ENCODE measurements at regions not wholly inside any gene's neighbourhood (a gene's known extent, or its start where the extent isn't known, plus 50 kb on each side); places are given as distances from the start of the nearest gene placed in this dataset.

GRCh38 chr4:177696438-177696966 lies 254.3 kb upstream of the AGA start:
- no peak for DNase-seq (ENCODE audit: low read depth)

GRCh38 chr4:177699365-177700213 lies 257.4 kb upstream of the AGA start:
- no peak for DNase-seq (ENCODE audit: low read depth)

GRCh38 chr4:177706916-177707315 lies 264.7 kb upstream of the AGA start:
- no peak for DNase-seq (ENCODE audit: low read depth)

- DNase-seq (ENCODE audit: low read depth): no peak
Observed at GRCh38 chr4:177713454-177713853, 271.2 kb upstream of the AGA start.

GRCh38 chr4:177717407-177717806 lies 275.2 kb upstream of the AGA start:
- DNase-seq (ENCODE audit: low read depth): no peak

- no peak for DNase-seq (ENCODE audit: low read depth)
Observed at GRCh38 chr4:177718514-177718913, 276.3 kb upstream of the AGA start.

- DNase-seq (ENCODE audit: low read depth): no peak
Observed at GRCh38 chr4:177726111-177726510, 283.9 kb upstream of the AGA start.

GRCh38 chr4:177728361-177729152 lies 286.3 kb upstream of the AGA start:
- no peak for DNase-seq (ENCODE audit: low read depth)

- no peak for DNase-seq (ENCODE audit: low read depth)
Observed at GRCh38 chr4:177729681-177730080, 287.4 kb upstream of the AGA start.

- no peak for DNase-seq (ENCODE audit: low read depth)
Observed at GRCh38 chr4:177737387-177737940, 295.2 kb upstream of the AGA start.

GRCh38 chr4:177740563-177740962 lies 298.3 kb upstream of the AGA start:
- no peak for DNase-seq (ENCODE audit: low read depth)

- DNase-seq (ENCODE audit: low read depth): no peak
Observed at GRCh38 chr4:177759729-177760128, 317.5 kb upstream of the AGA start.

- DNase-seq (ENCODE audit: low read depth): no peak
Observed at GRCh38 chr4:177761692-177762091, 319.5 kb upstream of the AGA start.

- no peak for DNase-seq (ENCODE audit: low read depth)
Observed at GRCh38 chr4:177769155-177769554, 326.9 kb upstream of the AGA start.

- DNase-seq (ENCODE audit: low read depth): no peak
Observed at GRCh38 chr4:177770776-177771175, 328.5 kb upstream of the AGA start.

- no peak for DNase-seq (ENCODE audit: low read depth)
Observed at GRCh38 chr4:177771645-177772044, 329.4 kb upstream of the AGA start.

- DNase-seq (ENCODE audit: low read depth): no peak
Observed at GRCh38 chr4:177778623-177779022, 336.4 kb upstream of the AGA start.

GRCh38 chr4:177785000-177785399 lies 342.8 kb upstream of the AGA start:
- no peak for DNase-seq (ENCODE audit: low read depth)

- DNase-seq (ENCODE audit: low read depth): no peak
Observed at GRCh38 chr4:177789610-177790009, 347.4 kb upstream of the AGA start.

- DNase-seq (ENCODE audit: low read depth): no peak
Observed at GRCh38 chr4:177791188-177791587, 349.0 kb upstream of the AGA start.

GRCh38 chr4:177796841-177797240 lies 354.6 kb upstream of the AGA start:
- DNase-seq (ENCODE audit: low read depth): no peak

GRCh38 chr4:177798161-177798560 lies 355.9 kb upstream of the AGA start:
- no peak for DNase-seq (ENCODE audit: low read depth)

- DNase-seq (ENCODE audit: low read depth): no peak
Observed at GRCh38 chr4:177802162-177802561, 359.9 kb upstream of the AGA start.

All from activated gamma-delta T cell treated with anti-CD3 and anti-CD28 coated beads, Interleukin-2, amount 50 U/mL, for 16 hours (primary cell).